ENCODE measurements at regions not wholly inside any gene's neighbourhood (a gene's known extent, or its start where the extent isn't known, plus 50 kb on each side); places are given as distances from the start of the nearest gene placed in this dataset.

GRCh38 chr1:38332649-38333310 lies 286.2 kb upstream of the POU3F1 start:
- no peak for DNase-seq (ENCODE audit: low spot score)

- DNase-seq (ENCODE audit: low spot score) = no peak
These were observed 285.1 kb upstream of the POU3F1 start for GRCh38 chr1:38331496-38332210.

GRCh38 chr1:38330799-38331198 lies 284.2 kb upstream of the POU3F1 start:
- DNase-seq (ENCODE audit: low spot score) = no peak

GRCh38 chr1:38329644-38330043 lies 283.1 kb upstream of the POU3F1 start:
- no peak for DNase-seq (ENCODE audit: low spot score)

- no peak for DNase-seq (ENCODE audit: low spot score)
These were observed 281.9 kb upstream of the POU3F1 start for GRCh38 chr1:38328278-38329035.

- no peak for DNase-seq (ENCODE audit: low spot score)
These were observed 281.0 kb upstream of the POU3F1 start for GRCh38 chr1:38327559-38327973.

- DNase-seq (ENCODE audit: low spot score) = no peak
These were observed 280.3 kb upstream of the POU3F1 start for GRCh38 chr1:38326856-38327255.

- DNase-seq (ENCODE audit: low spot score) = no peak
These were observed 279.5 kb upstream of the POU3F1 start for GRCh38 chr1:38326135-38326534.

- no peak for DNase-seq (ENCODE audit: low spot score)
These were observed 266.2 kb upstream of the POU3F1 start for GRCh38 chr1:38312753-38313152.

GRCh38 chr1:38310079-38310478 lies 263.5 kb upstream of the POU3F1 start:
- no peak for DNase-seq (ENCODE audit: low spot score)

- no peak for DNase-seq (ENCODE audit: low spot score)
These were observed 262.2 kb upstream of the POU3F1 start for GRCh38 chr1:38308780-38309179.

GRCh38 chr1:38305666-38306065 lies 259.1 kb upstream of the POU3F1 start:
- no peak for DNase-seq (ENCODE audit: low spot score)

GRCh38 chr1:38303843-38304242 lies 257.2 kb upstream of the POU3F1 start:
- no peak for DNase-seq (ENCODE audit: low spot score)

GRCh38 chr1:38301040-38301439 lies 254.4 kb upstream of the POU3F1 start:
- DNase-seq (ENCODE audit: low spot score) = no peak

- no peak for DNase-seq (ENCODE audit: low spot score)
These were observed 254.0 kb upstream of the POU3F1 start for GRCh38 chr1:38300616-38301015.

GRCh38 chr1:38297842-38298241 lies 251.2 kb upstream of the POU3F1 start:
- DNase-seq (ENCODE audit: low spot score) = no peak

- DNase-seq (ENCODE audit: low spot score) = no peak
These were observed 250.7 kb upstream of the POU3F1 start for GRCh38 chr1:38297246-38297645.

GRCh38 chr1:38296047-38296446 lies 249.5 kb upstream of the POU3F1 start:
- no peak for DNase-seq (ENCODE audit: low spot score)

GRCh38 chr1:38293567-38293966 lies 247.0 kb upstream of the POU3F1 start:
- DNase-seq (ENCODE audit: low spot score) = no peak

- DNase-seq (ENCODE audit: low spot score) = no peak
These were observed 246.4 kb upstream of the POU3F1 start for GRCh38 chr1:38292969-38293368.

- no peak for DNase-seq (ENCODE audit: low spot score)
These were observed 245.4 kb upstream of the POU3F1 start for GRCh38 chr1:38291906-38292521.

- DNase-seq (ENCODE audit: low spot score) = no peak
These were observed 244.7 kb upstream of the POU3F1 start for GRCh38 chr1:38291336-38291735.

GRCh38 chr1:38289034-38289433 lies 242.4 kb upstream of the POU3F1 start:
- no peak for DNase-seq (ENCODE audit: low spot score)
